HG02763 (cell line): ENCODE measurements at regions not wholly inside any gene's neighbourhood (a gene's known extent, or its start where the extent isn't known, plus 50 kb on each side); places are given as distances from the start of the nearest gene placed in this dataset.

Experiments used
- ATAC-seq: cut with Tn5 transposase; IDR thresholded peaks from one replicate; pipeline ENCODE4 v1.9.1; 2021; ENCODE audit warnings: mild to moderate bottlenecking, moderate library complexity; ENCODE audit not compliant: unreplicated experiment

DNA sequence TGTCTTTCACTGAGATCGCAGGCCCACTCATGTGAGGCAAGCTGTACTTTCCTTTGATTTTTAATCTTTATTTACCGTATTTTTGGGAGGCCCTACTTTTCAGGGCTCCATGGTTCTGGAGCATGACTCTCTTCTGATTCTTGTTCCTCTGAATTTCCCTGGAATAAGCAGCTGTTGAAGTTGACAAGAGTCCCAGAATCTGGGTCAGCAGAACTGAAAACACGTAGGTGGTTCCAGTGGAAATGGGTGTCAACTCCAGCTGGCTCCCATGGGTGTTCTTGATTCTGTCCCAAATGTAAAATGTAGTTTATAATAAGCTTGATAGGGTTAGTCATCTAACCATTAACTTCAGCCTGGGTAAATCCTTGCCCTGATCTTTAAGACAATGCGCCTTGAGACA is 409.4 kb downstream of the GATA3 start:
- no peak for ATAC-seq

DNA sequence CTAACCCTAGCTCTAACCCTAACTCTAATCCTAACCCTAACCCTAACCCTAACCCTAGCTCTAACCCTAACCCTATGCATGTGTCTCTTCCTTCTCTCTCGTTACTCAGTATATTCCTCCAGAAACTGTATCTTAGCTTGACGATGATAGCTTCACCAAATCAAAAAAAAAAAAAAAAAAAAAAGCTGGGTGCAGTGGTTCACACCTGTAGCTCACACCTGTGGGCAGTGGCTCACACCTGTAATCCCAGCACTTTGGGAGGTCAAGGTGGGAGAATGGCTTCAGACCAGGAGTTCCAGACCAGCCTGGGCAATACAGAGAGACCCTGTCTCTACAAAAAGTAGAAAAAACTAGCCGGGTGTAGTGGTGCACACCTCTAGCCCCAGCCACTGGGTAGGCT is 414.0 kb downstream of the GATA3 start:
- ATAC-seq, result no peak

- ATAC-seq, result no peak
Measured at GRCh38 chr10:8473205-8473604, 418.7 kb downstream of the GATA3 start.

- no peak for ATAC-seq
Measured at GRCh38 chr10:8477300-8477699, 422.8 kb downstream of the GATA3 start.

- ATAC-seq, result no peak
Measured at GRCh38 chr10:8481718-8482504, 427.4 kb downstream of the GATA3 start.

DNA sequence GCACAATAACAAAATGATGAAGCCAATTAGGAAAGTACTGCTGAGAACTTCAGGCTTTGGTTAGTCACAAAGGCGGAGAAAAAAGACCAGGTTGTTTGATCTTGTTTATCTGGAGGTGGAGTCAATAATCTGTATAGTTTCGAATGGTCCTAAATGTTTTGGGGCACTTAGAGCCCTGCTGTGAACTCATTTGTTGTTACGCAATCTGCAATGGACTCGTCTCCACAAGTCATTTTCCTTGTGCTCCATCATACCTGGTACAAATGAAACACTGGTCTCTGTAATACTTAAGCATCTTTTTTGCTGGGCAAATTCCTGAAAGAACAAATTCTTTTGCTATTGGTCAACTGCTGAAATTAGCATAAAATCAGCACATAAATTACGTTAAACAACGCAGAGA is 430.5 kb downstream of the GATA3 start:
- no peak for ATAC-seq

DNA sequence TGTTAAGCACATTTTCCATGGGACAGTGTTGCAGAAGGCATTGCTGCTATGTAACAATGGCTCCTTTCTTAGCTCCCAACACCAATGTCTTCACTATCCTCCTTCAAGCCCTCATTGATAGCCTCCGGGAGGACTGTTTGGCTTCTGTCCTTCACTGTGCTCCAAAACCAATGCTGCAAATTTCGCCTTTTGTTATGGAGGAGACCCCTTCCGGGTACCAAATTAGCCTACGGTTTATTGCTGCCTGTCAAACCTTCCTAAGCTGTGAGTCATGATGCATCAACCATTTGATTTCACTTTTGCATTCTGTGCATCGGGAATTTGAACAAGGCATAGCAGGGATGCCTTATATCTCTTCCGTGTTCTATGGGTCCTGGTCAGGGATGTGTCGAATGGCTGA is 432.9 kb downstream of the GATA3 start:
- ATAC-seq, result no peak

- ATAC-seq, result no peak
Measured at GRCh38 chr10:8489232-8489631, 434.7 kb downstream of the GATA3 start.

DNA sequence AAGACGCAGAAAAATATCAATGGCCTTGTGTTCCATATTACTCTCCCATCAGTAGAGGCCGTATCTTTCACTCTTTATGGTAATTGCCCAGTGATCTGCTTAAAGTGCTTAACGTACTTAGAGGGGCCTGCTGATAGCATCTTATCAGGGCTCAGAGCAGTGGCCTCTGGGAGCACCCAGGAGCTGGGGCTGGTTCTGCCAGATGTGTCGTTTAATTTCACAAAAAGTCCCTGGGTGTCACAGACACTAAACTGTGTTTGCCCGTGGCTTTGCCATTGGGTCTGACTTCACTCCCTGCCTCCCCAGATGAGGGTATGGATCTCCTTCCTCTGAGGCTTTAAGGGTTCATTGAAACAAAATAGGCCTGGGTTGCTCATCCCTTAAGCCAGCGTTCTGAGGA is 435.3 kb downstream of the GATA3 start:
- no peak for ATAC-seq

DNA sequence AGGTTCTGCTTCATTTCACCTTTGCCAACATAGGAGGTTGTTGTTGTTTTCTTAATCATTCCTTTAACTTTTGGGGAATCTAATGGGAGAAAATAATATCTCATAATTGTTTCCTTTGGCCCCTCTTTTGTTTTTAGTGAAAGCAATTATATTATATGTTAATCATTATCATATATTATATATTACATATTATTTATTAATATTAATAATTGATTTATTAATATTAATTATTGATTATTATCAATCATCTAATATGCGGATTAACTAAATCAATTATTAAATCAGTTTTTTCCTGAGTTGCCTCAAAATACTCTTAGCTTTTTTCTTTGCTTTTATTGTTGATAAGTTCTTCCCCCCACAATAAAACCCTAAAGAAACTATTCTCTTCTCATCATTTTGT is 443.8 kb downstream of the GATA3 start:
- ATAC-seq, result no peak

GRCh38 chr10:8498881-8499280 is 444.4 kb downstream of the GATA3 start:
- no peak for ATAC-seq

- no peak for ATAC-seq
Measured at GRCh38 chr10:8499312-8499711, 444.8 kb downstream of the GATA3 start.

GRCh38 chr10:8499752-8500390 is 445.4 kb downstream of the GATA3 start:
- no peak for ATAC-seq

- ATAC-seq, result no peak
Measured at GRCh38 chr10:8502573-8502972, 448.1 kb downstream of the GATA3 start.

DNA sequence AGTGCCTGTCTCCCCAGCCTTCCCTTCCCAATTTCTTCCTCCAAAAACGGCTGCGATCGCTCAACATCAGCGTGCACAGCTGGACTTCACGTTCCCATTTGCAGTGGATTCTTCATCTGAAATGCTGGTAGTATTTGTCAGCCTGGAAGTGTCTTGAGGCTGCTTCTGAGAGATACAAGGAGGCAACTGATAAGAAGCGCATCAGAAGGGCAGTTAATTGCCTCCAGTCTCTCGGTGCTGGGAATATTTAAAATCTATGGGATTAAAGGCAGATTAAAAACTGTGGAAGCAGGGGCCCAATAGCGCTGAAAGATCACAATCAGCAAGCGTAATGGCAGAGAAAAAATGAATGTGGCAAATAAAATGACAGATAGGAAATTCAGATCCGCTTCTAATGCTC is 450.0 kb downstream of the GATA3 start:
- ATAC-seq, result no peak

- ATAC-seq, result no peak
Measured at GRCh38 chr10:8507156-8507555, 452.7 kb downstream of the GATA3 start.

GRCh38 chr10:8508882-8509281 is 454.4 kb downstream of the GATA3 start:
- ATAC-seq, result no peak

- ATAC-seq, result no peak
Measured at GRCh38 chr10:8510471-8510870, 456.0 kb downstream of the GATA3 start.

DNA sequence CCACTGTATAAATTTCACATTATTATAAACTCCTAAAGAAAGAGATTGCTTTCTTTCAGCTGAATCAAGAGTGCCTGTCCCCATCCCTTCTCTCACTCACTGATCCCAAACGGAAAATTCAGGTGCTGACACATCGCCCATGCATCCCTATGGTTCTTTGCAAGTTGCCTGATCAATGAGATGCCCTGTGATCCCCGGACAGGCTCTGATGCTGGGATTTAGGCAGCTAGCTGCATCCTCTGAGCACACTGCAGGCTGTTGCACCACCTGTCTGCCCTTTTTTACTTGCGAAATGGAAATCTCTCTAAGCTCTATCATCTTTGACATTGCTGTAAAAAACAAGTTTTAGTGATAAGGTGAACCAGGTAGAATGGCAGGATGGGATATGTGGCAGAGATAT is 456.5 kb downstream of the GATA3 start:
- no peak for ATAC-seq

- ATAC-seq, result no peak
Measured at GRCh38 chr10:8513155-8514147, 459.0 kb downstream of the GATA3 start.

DNA sequence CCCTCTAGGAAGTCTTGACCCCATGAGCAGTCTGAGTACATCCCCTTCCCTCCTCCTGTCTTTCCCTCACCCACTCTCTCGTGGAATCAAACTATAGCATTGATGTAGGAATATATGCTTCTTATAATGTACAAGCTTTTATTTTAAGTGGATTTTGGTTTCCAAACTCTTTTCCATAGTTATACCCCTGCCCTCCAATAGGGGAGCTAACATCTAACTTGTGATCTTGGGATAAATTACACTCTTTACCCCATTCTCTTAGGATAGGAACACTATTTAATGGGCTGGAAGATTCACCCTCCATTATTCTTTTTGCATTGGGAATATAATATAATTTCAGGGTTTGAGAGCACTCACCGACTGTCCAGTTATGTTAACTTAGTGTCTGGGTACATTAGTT is 465.9 kb downstream of the GATA3 start:
- ATAC-seq, result no peak
